NCI-H2029 treated with DMSO at 0.1 percent for 48 hours (cell line): ENCODE measurements at regions not wholly inside any gene's neighbourhood (a gene's known extent, or its start where the extent isn't known, plus 50 kb on each side); places are given as distances from the start of the nearest gene placed in this dataset.
"Not testable (repeated sequence)": the region's sequence is repeated elsewhere in the genome, so short reads cannot be mapped to it uniquely, and the experiment has no call there.

Experiments used
- DNase-seq: peaks from one replicate; lab custom pipeline; 2025; lab: John Stamatoyannopoulos, UW

DNA sequence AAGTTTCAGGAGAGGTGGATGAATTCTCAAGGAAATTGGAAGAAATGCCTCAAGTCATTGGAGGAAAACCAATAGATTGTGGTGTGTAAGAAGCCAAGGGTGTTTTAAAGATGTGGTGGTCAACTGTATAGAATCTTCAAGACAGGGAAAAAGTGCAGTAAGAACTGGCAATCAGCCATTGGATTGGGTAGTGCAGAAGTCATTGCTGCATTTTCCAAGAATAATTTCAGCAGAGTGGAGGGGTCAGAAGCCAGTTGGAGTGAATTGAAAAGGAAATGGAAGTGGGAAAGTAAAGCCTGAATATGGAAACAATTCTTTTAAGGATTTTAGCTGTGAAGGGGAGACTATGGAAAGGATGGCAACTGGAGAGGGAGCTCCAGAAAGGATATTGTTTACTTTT is 128.2 kb upstream of the TMEM170B start:
- no peak for DNase-seq

DNA sequence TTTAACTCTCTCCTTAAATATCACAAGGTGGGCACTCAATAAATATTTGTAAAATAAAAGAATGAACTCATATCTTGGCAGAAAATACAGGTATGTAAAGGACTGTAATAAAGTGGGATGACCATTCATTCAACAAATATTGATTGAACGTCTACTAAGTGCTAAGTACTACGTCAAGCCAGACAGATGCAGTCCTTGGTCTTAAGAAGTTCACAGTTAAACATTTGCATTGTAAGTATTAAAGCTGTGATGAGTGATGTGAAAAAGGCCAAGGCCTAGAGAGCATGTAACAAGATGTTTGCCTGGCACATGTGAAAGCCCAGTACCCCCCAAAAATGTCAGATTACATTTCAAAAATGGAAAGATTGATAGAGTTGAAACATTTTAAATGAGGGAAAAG is 130.1 kb upstream of the TMEM170B start:
- no peak for DNase-seq

DNA sequence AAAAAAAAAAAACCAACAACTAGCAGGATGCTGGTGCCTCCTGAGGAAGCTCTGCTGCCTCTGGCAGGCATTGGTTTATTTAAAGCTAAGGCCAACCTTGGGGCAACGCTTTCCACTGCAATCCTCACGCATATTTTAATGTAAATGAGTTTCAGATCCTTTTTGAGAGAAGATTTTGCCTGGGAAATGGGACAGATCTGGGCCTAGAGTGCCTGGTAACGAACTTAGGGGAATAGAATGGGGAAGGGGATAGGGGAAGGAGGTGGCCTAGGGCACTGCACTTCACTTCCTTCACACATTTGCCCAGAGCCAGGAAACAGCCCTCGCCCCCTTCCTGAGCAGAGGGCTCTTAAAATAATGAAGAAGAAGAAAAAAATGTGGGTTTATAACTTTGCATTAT is 132.7 kb upstream of the TMEM170B start:
- no peak for DNase-seq

DNA sequence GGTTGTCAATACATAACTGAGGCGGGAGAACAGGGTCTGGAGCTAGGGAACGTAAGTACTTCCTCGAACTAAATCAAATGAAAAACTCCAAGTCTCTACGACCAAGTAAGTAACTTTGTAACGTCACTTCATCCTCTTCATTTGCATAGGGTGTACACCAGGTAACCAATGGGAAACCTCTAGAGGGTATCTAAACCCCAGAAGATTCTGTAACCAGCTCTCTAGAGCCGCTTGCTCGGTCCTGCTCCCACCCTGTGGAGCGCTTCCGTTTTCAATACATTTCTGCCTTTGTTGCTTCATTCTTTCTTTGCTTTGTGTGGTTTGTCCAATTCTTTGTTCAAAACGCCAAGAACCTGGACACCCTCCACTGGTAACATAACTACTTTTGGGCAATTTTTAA is 133.5 kb upstream of the TMEM170B start:
- no peak for DNase-seq

DNA sequence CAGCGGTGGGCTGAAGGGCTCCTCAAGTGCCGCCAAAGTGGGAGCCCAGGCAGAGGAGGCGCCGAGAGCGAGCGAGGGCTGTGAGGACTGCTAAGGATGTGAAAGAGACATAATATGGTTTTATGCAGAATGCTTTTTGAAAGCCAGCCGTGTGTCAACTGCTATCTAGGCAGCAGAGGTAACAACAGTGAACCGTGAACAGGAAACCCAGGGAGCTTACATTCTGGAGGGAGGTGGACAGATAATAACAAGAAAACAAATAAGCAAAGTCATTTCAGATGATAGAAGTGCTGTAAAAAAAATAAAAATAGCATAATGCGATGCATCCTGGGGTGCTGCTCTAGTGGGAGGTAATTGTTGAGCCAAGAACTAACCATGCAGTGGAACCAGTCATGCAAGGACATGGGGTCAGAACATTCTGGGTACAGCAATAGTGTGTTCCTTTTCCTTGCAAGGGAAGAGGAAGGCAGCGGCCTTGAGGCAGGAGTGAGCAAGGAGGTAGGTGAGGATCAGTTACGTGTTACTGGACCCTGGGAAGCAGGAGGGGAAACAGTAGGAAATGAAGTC is 134.4 kb upstream of the TMEM170B start:
- DNase-seq, result no peak

DNA sequence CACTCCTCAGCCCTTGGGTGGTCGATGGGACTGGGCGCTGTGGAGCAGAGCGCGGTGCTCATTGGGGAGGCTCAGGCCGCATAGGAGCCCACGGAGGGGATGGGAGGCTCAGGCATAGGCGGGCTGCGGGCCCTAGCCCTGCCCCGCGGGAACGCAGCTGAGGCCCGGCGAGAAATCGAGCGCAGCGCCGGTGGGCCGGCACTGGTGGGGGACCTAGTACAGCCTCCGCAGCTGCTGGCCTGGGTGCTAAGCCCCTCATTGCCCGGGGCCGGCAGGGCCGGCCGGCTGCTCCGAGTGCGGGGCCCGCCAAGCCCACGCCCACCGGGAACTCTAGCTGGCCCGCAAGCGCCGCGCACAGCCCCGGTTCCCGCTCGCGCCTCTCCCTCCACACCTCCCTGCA is 135.0 kb upstream of the TMEM170B start:
- not testable (repeated sequence) for DNase-seq

DNA sequence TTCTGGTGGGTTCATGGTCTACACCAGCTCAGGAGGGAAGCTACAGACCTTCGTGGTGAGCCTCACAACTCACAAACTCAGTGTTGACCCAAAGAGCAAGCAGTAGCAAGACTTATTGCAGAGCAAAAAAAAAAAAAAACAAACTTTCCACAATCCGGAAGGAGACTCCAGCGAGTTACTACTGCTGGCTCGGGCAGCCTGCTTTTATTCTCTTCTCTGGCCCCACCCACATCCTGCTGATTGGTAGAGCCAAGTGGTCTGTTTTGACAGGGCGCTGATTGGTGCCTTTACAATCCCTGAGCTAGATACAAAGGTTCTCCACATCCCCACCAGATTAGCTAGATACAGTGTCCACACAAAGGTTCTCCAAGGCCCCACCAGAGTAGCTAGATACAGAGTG is 135.6 kb upstream of the TMEM170B start:
- not testable (repeated sequence) for DNase-seq

DNA sequence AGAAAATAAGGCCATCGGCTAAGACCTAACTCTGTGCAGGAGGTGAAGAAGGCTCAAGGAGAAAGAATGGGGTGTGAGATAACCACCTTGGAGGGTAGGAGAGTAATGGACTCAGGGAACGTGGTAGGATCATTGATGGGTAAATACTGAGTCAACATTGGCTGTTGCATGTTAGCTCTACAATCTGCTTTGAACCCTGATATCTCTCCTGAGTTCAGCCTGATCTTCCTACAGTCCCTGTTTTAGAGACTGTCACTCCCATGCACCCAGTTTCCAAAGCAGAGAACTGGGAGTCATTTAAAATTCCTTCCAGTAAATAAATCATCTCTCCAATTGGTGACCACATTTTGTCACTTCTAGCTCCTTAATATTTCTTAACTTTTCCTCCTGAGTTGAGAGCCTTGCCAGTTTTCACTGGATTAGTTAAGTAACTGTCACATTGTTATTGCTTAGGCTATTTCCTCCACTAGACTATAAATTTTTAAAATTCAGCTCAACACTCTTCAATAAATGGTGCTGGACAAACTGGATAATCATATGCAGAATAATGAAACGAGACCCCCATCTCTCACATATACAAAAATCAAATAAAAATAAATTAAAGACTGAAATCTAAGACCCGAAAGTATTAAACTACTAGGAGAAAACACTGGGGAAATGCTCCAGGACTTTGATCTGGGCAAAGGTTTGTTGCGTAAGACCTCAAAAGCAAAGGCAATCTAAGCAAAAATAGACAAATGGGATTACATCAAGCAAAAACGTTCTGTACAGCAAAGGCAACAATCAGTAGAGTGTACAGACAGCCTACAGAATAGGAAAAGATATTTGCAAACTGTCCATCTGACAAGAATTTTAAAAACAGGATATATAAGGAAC is 138.9 kb upstream of the TMEM170B start:
- DNase-seq, result no peak

DNA sequence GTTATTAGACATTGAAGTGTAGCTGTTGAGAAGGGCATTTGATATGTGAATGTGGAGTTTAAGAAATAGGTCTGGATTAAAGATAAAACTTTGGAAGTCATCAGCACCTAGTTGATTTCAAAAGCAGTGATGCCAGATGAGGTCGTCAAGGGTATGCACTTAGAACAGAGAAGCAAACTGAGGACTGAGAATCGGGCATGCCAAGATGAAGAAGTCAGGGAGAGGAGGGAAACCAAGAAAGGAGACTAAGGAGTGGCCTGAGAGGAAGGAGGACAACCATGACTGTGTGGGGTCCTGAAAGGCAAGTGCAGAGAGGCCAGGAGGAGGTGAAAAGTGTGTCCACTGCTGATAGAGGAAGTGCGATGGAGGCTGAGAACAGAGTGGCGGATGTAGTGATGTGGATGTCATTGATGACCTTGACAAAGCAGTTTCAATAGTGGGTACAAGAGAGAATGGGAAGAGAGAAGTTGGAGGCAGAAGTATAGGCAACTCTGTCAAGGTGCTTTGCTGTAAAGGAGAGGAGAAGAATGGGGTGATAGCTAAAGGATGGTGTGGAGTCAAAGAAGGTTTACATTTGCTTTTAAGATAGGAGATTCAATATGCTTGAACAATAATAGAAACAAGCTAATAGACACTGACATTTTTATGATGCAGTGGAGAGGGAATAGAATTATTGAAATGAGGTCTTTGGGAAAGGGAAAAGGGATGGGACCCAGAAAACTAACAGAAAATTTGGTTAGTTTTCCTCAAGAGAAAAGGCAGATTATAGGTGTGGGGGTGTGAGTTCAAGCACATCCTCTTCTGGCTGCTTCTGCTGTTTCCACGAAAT is 139.7 kb upstream of the TMEM170B start:
- no peak for DNase-seq

DNA sequence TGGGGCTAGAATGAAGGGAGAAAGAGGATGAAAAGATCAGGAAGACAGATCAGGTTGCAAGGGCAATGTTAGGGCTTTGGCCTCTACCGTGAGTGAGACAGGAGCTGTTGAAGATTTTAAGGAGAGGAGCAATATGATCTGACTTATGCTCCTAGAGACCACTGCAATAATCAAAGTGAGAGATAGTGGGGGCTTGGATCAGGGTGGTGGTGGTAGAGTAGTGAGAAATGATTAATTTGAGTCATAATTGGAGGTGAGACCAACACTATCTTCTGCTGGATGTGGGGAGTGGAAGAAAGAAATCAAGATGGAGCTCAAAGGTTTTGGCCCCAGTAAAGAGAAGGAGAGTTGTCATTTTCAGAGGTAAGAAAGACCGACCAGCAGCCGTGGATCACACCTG is 140.7 kb upstream of the TMEM170B start:
- DNase-seq, result no peak

DNA sequence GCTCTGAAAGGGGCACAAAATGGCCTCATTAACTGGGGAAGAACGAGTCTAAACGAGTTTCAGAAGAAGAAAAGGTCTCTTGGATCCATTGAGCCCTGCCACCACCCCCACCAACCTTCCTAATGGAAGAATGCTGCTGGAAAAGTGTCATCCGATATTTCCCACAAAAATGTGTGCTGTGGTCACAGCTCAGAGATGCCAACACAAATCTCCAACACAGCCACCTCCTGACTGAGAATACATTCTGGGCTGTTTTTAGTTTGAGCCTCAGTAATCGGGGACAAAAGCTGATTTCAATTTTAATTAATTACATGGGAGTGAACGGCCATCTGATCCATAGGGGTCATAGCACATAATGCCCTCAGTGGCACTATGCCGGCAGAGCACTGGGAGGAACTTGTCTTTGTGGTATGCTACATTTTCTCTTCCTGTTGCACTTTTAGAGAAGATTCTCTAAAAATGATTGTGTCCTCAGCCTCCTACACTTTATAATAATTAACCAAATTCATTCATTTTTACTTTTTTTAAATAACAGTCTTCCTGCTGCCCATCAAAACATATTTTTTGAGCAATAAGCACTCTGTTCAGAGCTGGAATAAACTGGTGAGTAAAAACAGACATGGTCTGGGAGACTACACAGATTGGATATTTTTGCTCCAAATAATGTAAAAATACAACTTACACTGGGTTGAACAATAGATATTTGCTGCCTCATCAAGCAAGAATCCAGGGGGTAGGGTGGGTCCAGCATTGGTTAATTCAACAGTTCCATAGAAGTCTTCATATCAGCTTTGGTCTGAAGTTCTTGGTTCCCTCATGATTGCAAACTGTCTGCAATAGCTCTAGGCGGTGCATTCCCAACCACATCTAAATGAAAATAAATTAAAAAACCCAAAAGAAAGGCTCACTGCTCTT is 143.6 kb upstream of the TMEM170B start:
- DNase-seq, result no peak

DNA sequence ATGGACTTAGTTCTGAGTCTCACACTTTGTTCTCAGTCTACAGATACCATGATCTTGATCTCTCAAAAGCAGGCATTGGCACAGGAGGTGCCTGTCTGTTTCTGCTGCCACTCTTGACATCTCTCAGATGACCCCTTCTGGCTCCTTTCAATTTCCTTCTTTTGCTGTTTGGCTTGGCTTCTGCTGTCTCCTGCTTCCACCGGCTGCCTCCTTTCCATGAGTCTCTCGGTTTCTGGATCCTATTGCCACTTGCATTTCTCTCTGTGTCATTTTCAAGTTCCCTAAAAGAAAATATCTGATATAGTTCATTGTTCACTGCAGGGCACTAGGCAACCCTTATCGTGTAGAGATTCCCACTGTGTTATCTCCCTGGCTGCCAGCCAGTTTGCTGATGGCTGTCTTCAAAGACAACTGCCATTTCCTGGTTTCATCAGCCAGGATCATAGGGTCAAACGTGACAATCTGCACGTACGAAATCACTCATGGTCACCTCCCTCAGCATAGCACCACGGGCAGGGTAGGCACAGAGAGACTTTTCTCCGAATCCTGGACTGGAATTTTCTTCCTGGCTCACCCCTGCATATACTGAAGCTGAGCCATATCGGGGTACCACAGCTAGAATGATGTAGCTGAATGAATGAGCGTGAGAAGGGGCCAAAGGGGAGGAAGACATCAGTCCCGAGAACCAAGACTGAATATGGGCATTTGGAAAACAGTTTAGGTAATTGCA is 144.6 kb upstream of the TMEM170B start:
- peak; percentile 81 for DNase-seq

DNA sequence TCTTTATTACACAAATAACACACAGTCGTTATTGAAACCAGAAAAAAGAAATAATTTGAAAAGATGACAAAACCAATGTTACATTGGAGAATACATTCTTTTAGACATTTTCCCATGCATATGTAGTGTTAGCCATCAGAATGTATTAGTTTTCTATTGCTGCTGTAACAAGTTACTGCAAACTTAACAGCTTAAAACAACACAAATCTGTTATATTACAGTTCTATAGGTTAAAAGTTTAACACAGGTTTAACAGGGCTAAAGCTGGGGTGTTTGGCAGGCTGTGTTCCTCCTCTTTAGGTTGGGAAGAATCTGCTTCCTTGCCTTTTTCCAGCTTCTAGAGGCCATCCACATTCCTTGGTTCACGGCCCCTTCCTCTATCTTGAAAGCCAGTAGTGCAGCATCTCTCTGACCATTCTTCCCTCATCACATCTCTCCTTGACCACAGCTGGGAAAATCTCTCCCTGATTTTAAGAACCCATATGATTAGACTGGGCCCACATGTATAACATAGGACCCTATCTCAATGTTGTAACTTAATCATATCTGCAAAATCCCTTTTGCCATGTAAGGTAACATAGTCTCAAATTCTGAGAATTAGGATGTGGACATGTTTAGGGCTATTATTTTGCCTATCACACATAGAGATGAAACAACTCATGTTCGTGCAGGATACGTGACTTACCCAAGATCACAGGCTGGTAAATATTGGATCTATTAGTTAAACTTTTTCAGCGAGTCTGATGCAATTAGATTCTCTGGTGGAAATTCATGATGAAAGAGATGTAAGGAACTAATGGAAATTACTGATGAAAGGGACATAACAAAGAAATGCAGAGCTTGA is 145.4 kb upstream of the TMEM170B start:
- no peak for DNase-seq

DNA sequence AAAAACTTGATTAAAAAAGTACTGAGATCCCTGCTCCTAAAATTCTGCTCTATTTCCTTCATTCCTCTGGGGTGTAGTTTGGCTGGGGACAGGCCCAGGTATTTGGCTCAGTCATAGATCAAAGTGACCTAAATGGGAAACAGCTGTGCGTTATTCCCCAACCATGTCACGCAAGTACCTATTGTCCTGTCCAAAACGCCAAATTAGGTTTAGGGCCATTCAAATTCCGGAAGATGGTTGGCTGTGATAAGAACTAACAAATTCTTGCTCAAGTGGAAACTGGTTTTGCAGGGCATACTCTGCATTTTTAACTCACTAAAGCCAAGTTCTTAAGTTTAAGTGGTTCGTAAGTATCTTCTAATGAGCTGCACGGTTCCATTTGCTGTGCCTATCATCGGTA is 147.6 kb upstream of the TMEM170B start:
- DNase-seq, result no peak

DNA sequence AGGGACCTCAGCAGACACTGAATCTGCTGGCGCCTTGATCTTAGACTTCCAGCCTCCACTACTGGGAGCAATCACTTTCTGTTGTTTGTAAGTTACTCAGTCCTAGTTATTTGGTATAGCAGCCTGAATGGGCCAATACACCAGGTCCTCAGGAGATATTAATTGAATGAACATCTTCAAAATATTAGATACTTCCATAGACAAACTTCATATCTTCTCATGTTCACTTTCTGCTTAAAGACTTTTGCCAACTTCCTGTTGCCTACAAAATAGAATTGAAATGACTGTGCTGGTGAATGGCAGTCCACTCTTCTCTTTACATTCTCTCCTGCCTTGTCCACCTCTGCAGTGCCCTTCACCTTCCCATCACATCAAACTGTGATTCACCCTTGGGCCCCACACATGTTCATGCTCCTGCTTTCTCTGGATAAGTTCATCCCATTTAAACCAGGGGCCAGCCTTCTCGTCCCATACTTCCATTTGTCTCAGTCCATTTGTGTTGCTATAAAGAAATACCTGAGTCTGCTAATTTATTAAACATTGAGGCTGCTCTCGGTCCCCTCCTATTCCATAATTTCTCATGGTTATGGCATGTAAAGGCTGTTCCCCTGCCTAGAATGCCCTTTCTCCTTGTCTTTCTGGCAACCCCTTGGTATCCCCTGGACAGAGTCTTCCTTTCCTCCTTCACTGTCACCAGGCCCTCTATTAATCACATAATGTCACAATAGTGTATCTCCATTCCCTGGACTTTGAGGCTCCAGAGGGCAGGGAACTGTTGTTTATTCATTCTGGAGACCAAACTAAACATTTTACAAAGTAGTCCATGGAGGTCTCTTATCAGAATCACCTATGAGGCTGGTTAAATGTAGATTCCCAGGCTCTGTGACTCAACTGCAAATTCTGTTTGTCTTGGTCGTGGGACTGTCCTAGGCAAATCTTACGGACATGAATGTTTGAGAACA is 148.3 kb upstream of the TMEM170B start:
- no peak for DNase-seq

DNA sequence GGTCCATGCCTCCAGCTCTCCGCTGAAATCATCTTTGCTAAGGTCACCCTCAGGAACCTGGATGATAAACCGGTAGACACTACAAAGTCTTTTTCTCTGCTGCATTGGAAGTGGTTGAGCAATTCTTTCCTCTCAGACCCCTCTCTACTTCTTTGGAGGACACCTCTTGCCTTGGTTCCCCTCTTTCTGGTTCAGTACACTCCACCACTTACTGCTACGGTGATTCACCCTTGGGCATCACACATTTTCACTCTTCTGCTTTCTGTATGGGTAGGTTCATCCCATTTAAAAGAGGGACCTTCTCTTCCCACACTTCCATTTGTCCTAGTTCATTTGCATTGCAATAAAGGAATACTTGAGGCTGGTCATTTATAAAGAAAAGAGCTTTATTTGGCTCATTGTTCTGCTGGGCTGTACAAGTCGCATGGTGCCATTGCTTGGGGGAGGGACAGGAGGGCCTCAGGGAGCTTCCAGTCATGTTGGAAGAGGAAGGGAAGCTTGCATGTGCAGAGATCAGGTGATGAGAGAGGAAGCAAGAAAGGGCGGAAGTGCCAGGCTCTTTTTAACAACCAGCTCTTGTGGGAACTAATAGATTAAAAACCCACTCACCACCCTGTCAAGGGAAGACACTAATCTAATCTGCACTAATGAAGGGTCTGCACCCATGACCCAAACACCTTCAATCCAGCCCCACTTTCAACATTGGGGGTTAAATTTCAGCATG is 149.7 kb upstream of the TMEM170B start:
- DNase-seq, result no peak

DNA sequence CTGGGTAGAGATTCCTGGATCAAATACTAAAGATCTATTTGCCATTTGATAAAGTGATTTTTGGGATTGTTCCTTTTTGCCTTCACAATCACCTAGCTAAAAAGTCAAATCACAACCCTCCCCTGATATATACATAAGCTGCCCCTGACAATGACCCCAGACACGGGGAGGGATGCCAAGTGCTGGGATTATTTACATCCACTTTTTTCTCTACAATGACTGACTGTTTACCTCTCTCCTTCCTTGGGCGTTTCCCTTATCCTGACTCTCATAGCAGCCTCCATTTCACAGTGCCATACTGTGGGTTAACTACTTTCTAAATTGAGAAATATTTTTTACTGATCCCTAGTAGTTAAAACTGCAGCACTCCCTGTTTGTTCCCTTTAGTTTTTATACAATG is 150.8 kb upstream of the TMEM170B start:
- peak; percentile 19 for DNase-seq

DNA sequence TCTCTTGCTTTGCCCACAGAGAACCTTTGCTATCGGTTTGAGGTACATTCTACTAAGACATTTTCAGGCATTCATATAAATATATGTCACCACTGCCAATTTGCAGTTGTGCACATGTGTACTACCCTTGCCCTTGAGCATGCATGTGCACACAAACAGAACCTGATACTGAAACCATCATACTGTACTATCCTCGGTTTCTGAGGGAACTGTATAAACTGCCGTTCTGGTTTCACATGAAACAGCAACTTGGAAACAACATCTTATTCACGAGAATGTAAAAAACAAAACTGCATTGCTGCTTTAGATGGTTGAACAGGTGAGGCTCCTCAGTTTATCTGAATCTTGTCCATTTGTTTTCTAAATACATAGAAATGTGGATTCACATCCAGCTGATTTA is 151.2 kb upstream of the TMEM170B start:
- no peak for DNase-seq
